ENCODE measurements at regions not wholly inside any gene's neighbourhood (a gene's known extent, or its start where the extent isn't known, plus 50 kb on each side); places are given as distances from the start of the nearest gene placed in this dataset.

- DNase-seq (ENCODE audit: low spot score): no peak
- no peaks in the 10 kb centered on the region for H3K36me3 Mint-ChIP-seq (ENCODE audit: low read depth)
These were observed 192.0 kb downstream of the OGFRL1 start for GRCh38 chr6:71480577-71480976.

GRCh38 chr6:71481011-71481410, 192.4 kb downstream of the OGFRL1 start:
- no peaks in the 10 kb centered on the region for H3K27me3 Mint-ChIP-seq (ENCODE audit: insufficient read depth)
- no peak overlapping the region for H3K4me3 Mint-ChIP-seq
- H3K36me3 Mint-ChIP-seq (ENCODE audit: low read depth): no peaks in the 10 kb centered on the region
- H3K9me3 Mint-ChIP-seq: no peaks in the 10 kb centered on the region
- no peak for DNase-seq (ENCODE audit: low spot score)
- H3K4me1 Mint-ChIP-seq (ENCODE audit: low read depth): no peaks in the 10 kb centered on the region
- intact Hi-C loops (cut with micrococcal nuclease): no loop called here
- H3K27ac Mint-ChIP-seq: no peak overlapping the region

More at GRCh38 chr6:71480577-71480976, 192.0 kb downstream of the OGFRL1 start:
- Mint-ChIP-seq H3K9me3 (no peaks in the 10 kb centered on the region), H3K27me3 (ENCODE audit: insufficient read depth) (no peaks in the 10 kb centered on the region), H3K4me1 (ENCODE audit: low read depth) (no peaks in the 10 kb centered on the region), H3K27ac (no peak overlapping the region), H3K4me3 (no peak overlapping the region)
- intact Hi-C loops (cut with micrococcal nuclease): no loop called here

DNA sequence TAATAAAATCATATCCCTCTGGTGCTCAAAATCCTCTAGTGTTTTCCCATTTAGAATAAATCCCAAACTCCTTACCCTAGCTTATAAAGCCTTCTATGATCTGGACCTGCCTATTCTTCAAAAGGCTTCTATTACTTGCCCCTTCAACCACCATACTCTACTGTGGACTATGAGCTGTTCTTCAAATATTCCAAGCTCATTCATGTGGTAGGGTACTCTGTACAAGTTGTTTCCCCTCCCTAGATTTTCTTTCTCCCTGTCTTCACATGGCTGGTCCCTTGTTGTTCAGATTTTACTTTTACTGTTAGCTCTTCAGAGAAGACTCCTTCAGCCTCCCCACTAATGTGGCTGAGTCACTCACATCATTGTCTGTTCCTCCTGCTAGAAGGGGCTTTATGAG, 193.2 kb downstream of the OGFRL1 start:
- intact Hi-C loops (cut with micrococcal nuclease): no loop called here
- no peaks in the 10 kb centered on the region for H3K36me3 Mint-ChIP-seq (ENCODE audit: low read depth)
- H3K27me3 Mint-ChIP-seq (ENCODE audit: insufficient read depth): no peaks in the 10 kb centered on the region
- H3K4me3 Mint-ChIP-seq: no peak overlapping the region
- no peaks in the 10 kb centered on the region for H3K4me1 Mint-ChIP-seq (ENCODE audit: low read depth)
- H3K27ac Mint-ChIP-seq: no peak overlapping the region
- no peaks in the 10 kb centered on the region for H3K9me3 Mint-ChIP-seq
- DNase-seq (ENCODE audit: low spot score): no peak

GRCh38 chr6:71482742-71483141, 194.1 kb downstream of the OGFRL1 start:
- intact Hi-C loops (cut with micrococcal nuclease): no loop called here
- Mint-ChIP-seq H3K36me3 (ENCODE audit: low read depth) (no peaks in the 10 kb centered on the region), H3K4me3 (no peak overlapping the region), H3K27ac (no peak overlapping the region), H3K9me3 (no peaks in the 10 kb centered on the region), H3K27me3 (ENCODE audit: insufficient read depth) (no peaks in the 10 kb centered on the region), H3K4me1 (ENCODE audit: low read depth) (no peaks in the 10 kb centered on the region)
- DNase-seq (ENCODE audit: low spot score): no peak

DNA sequence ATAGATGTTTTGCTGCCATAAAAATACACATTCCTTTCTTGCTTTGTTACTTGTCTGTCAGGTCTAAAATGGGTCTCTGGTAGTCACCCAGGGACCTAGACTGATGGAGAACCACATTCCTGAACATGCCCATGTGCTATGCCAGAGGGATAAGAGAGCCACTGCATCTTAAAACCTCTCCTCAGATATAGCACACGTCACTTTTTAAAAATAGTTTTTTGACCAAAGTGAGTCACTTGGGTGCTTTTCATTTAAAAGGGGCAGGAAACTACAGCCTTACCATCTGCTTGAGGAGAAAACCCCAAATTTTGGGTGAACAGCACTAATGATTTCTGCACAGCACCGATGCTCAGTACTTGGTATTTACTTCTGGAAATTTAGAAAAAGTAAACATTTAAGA, 197.8 kb downstream of the OGFRL1 start:
- H3K4me3 Mint-ChIP-seq: no peak overlapping the region
- H3K9me3 Mint-ChIP-seq: no peaks in the 10 kb centered on the region
- intact Hi-C loops (cut with micrococcal nuclease): no loop called here
- no peaks in the 10 kb centered on the region for H3K4me1 Mint-ChIP-seq (ENCODE audit: low read depth)
- no peaks in the 10 kb centered on the region for H3K36me3 Mint-ChIP-seq (ENCODE audit: low read depth)
- H3K27me3 Mint-ChIP-seq (ENCODE audit: insufficient read depth): peaks cover 2% of the 10 kb centered on the region
- DNase-seq (ENCODE audit: low spot score): no peak
- H3K27ac Mint-ChIP-seq: no peak overlapping the region

- intact Hi-C loops (cut with micrococcal nuclease): no loop called here
- no peak for DNase-seq (ENCODE audit: low spot score)
- H3K4me3 Mint-ChIP-seq: no peak overlapping the region
- no peak overlapping the region for H3K27ac Mint-ChIP-seq
- no peaks in the 10 kb centered on the region for H3K36me3 Mint-ChIP-seq (ENCODE audit: low read depth)
- no peaks in the 10 kb centered on the region for H3K4me1 Mint-ChIP-seq (ENCODE audit: low read depth)
- H3K27me3 Mint-ChIP-seq (ENCODE audit: insufficient read depth): peaks cover 2% of the 10 kb centered on the region
- H3K9me3 Mint-ChIP-seq: no peaks in the 10 kb centered on the region
These were observed 199.6 kb downstream of the OGFRL1 start for GRCh38 chr6:71488186-71488585.

- Mint-ChIP-seq H3K9me3 (no peaks in the 10 kb centered on the region), H3K27me3 (ENCODE audit: insufficient read depth) (peaks cover 6% of the 10 kb centered on the region)
These were observed 201.1 kb downstream of the OGFRL1 start for GRCh38 chr6:71489736-71490135.

DNA sequence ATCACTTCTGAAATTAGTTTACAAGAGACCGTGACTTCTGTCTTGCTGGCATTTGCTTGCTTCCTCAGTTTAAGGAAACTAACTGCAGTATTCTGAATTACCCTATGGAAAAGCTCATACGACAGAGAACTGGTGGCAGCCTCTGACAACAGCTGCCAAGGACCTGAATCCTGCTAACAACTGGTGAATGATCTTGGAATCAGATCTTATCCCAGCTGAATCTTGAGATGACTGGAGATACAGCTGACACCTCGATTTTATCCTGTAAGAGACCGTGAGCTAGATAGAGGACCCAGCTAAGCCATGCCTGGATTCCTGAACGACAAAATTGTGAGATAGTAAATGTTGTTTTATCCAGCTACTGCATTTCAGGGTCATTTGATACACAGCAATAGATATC, 202.3 kb downstream of the OGFRL1 start:
- no peaks in the 10 kb centered on the region for H3K36me3 Mint-ChIP-seq (ENCODE audit: low read depth)
- H3K27me3 Mint-ChIP-seq (ENCODE audit: insufficient read depth): peaks cover 8% of the 10 kb centered on the region
- no peak overlapping the region for H3K4me3 Mint-ChIP-seq
- H3K4me1 Mint-ChIP-seq (ENCODE audit: low read depth): no peaks in the 10 kb centered on the region
- no peak overlapping the region for H3K27ac Mint-ChIP-seq
- no peaks in the 10 kb centered on the region for H3K9me3 Mint-ChIP-seq
- intact Hi-C loops (cut with micrococcal nuclease): no loop called here
- DNase-seq (ENCODE audit: low spot score): no peak

More at GRCh38 chr6:71489736-71490135, 201.1 kb downstream of the OGFRL1 start:
- Mint-ChIP-seq H3K27ac (no peak overlapping the region), H3K4me1 (ENCODE audit: low read depth) (no peaks in the 10 kb centered on the region), H3K36me3 (ENCODE audit: low read depth) (no peaks in the 10 kb centered on the region), H3K4me3 (no peak overlapping the region)
- intact Hi-C loops (cut with micrococcal nuclease): no loop called here
- DNase-seq (ENCODE audit: low spot score): no peak

DNA sequence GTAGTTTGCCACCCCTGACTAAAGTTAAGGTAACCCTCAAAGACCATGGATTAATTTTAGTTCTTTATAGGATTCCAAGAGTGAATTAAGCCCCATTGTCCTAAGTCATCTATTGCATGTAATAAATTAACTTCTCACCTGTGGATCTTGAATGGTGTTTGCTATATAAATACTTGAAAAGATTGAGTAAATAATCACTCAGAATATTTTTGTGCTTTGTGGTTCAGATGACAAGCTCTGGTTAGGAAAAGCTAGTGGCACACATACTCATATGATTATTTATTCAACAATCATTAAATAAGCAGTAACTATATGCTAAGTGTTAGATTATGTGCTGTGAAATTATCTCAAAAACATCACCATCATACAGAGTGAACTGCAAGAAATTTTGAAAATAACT, 203.2 kb downstream of the OGFRL1 start:
- no peak for DNase-seq (ENCODE audit: low spot score)
- no peaks in the 10 kb centered on the region for H3K9me3 Mint-ChIP-seq
- peaks cover 8% of the 10 kb centered on the region for H3K27me3 Mint-ChIP-seq (ENCODE audit: insufficient read depth)
- no peak overlapping the region for H3K27ac Mint-ChIP-seq
- no peak overlapping the region for H3K4me3 Mint-ChIP-seq
- no peaks in the 10 kb centered on the region for H3K4me1 Mint-ChIP-seq (ENCODE audit: low read depth)
- intact Hi-C loops (cut with micrococcal nuclease): no loop called here
- H3K36me3 Mint-ChIP-seq (ENCODE audit: low read depth): no peaks in the 10 kb centered on the region

DNA sequence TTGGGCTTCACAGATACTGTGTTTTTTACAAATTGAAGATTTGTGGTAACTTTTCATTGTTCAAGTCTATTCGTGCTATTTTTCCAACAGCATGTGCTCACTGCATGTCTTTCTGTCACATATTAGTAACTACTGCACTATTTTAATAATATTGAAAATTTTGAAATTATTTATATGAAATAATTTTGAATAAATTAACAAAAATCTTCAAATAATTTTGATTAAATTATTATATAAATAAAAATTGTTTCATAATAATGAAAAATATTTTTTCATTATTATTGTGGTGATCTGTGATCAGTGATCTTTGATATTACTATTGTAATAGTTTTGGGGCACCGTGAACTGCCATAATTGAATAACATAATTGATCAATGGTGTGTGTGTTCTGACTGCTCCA, 204.1 kb downstream of the OGFRL1 start:
- intact Hi-C loops (cut with micrococcal nuclease): no loop called here
- no peak for DNase-seq (ENCODE audit: low spot score)
- Mint-ChIP-seq H3K36me3 (ENCODE audit: low read depth) (no peaks in the 10 kb centered on the region), H3K27me3 (ENCODE audit: insufficient read depth) (peaks cover 8% of the 10 kb centered on the region), H3K27ac (no peak overlapping the region), H3K4me3 (no peak overlapping the region), H3K9me3 (no peaks in the 10 kb centered on the region), H3K4me1 (ENCODE audit: low read depth) (no peaks in the 10 kb centered on the region)

DNA sequence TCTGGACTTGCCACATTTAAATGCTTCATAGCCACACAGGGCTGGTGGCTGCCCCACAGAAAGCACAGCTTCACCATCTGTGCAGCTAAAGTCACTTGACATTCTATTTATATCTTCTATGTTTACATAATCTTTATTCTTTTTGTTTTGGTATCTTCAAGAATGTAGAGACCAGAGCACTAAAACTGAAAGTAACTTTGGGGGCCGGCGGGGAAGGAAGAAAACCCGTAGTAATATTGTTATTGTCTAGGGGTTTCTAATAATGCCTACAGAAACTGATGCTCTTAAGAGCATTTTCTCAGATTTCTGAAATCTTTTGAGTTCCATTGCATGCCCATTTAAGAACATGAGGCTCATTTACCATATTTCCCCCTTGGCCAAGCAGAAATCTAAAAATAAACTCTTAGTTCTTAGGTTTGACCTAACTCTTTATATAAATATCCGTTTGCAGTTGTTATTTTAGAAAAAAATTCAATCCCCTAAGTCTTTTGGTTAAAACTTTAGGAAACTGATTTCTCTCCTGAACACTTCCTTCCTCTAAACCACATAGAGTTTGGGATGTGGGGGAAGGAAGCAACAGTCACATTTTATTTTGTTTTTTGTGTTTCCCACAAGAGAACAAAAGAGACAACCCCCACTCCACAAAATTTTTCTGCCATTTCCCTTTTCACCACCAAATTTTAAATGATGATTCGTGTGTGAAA, 207.6 kb downstream of the OGFRL1 start:
- Mint-ChIP-seq H3K4me1 (ENCODE audit: low read depth) (no peaks in the 10 kb centered on the region), H3K9me3 (no peaks in the 10 kb centered on the region)
- no peak for DNase-seq (ENCODE audit: low spot score)

GRCh38 chr6:71496722-71497033, 208.1 kb downstream of the OGFRL1 start:
- DNase-seq (ENCODE audit: low spot score): no peak
- Mint-ChIP-seq H3K36me3 (ENCODE audit: low read depth) (no peaks in the 10 kb centered on the region), H3K9me3 (no peaks in the 10 kb centered on the region), H3K4me1 (ENCODE audit: low read depth) (no peaks in the 10 kb centered on the region), H3K4me3 (no peak overlapping the region), H3K27ac (no peak overlapping the region), H3K27me3 (ENCODE audit: insufficient read depth) (peaks cover 6% of the 10 kb centered on the region)
- intact Hi-C loops (cut with micrococcal nuclease): no loop called here

More for the DNA sequence above, 207.6 kb downstream of the OGFRL1 start:
- Mint-ChIP-seq H3K27ac (no peak overlapping the region), H3K36me3 (ENCODE audit: low read depth) (no peaks in the 10 kb centered on the region), H3K27me3 (ENCODE audit: insufficient read depth) (peaks cover 6% of the 10 kb centered on the region), H3K4me3 (no peak overlapping the region)
- intact Hi-C loops (cut with micrococcal nuclease): no loop called here

DNA sequence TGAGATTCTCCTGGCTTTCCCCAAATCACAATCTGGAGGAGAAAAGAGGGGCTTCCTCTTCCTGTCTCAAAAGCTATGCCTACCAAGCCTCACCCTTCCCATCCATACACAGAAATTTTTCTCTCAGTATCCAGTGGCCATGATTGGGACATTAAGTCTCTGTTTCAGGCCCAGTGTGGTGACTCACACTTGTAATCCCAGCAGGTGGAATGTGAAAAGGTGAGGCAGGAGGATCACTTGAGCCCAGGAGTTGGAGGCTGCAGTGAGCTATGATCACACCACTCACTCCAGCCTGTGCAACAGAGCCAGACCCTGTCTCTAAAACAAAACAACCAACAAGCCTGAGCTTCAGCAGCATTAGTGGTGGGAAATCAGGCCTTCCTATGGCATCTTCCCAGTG, 210.0 kb downstream of the OGFRL1 start:
- Mint-ChIP-seq H3K9me3 (no peaks in the 10 kb centered on the region), H3K27me3 (ENCODE audit: insufficient read depth) (peaks cover 6% of the 10 kb centered on the region), H3K36me3 (ENCODE audit: low read depth) (no peaks in the 10 kb centered on the region), H3K27ac (no peak overlapping the region), H3K4me3 (no peak overlapping the region), H3K4me1 (ENCODE audit: low read depth) (no peaks in the 10 kb centered on the region)
- intact Hi-C loops (cut with micrococcal nuclease): no loop called here
- DNase-seq (ENCODE audit: low spot score): no peak

DNA sequence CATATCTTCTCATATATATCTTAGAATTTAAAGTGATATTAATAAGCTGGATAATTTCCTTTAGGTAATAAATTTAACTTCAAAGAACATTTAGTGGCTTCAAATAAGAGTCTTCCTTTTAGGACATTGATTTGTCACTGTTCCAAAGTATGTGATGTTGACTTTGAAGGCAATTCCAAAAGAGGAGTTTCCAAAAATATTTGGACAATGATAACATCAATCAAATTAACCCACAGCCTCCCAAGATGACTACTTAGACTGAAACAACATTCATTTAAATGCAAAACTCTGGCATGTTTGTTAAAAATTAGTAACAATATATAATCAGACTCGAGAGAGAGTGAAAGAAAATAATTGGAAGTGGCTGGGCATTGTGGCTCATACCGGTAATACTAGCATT, 211.1 kb downstream of the OGFRL1 start:
- intact Hi-C loops (cut with micrococcal nuclease): no loop called here
- Mint-ChIP-seq H3K36me3 (ENCODE audit: low read depth) (no peaks in the 10 kb centered on the region), H3K9me3 (no peaks in the 10 kb centered on the region), H3K4me1 (ENCODE audit: low read depth) (no peaks in the 10 kb centered on the region), H3K27ac (no peak overlapping the region), H3K27me3 (ENCODE audit: insufficient read depth) (peaks cover 2% of the 10 kb centered on the region), H3K4me3 (no peak overlapping the region)
- DNase-seq (ENCODE audit: low spot score): no peak

All from activated T-helper 1 cell treated with anti-CD3 and anti-CD28 coated beads, Interleukin-12 subunit alpha, Interleukin-12 subunit beta, Interleukin-2, Interleukin-4 antibody, amounts not matched to agents 30 ng/mL and 10 ng/mL and 1 ng/mL, durations not matched to agents 14 hours and 24 hours and 36 hours (primary cell).